ENCODE measurements at regions not wholly inside any gene's neighbourhood (a gene's known extent, or its start where the extent isn't known, plus 50 kb on each side); places are given as distances from the start of the nearest gene placed in this dataset.
"Not testable (repeated sequence)": the region's sequence is repeated elsewhere in the genome, so short reads cannot be mapped to it uniquely, and the experiment has no call there.

DNA sequence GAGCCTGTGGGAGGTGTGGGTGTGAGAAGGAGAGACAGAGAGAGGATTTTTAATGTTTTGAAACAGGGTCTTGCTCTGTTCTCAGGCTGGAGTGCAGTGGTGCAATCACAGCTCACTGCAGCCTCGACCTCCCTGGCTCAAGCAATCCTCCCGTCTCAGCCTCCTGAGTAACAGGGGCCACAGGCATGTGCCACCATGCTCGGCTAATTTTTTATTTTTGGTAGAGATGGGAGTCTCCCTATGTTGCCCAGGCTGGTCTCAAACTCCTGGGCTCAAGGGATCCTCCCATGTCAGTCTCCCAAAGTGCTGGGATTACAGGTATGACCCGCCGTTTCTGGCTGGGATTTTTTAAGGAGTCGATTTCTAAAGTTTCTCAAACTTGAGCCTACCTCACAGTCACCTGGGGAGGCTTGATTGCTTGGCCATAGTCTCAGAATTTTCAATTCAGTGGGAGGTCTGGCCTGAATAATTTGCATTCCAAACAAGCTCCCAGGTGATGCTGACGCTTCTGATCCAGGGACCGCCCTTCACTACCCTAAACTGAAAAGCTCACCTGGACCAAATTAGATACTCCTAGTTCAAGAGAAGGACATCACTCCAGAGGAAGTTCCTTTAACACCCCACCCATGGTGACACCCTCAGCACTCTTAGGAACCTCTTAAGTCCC, 70.8 kb upstream of the SLC1A4 start:
- ChIA-PET POLR2A (interaction anchor here (1.0 kb wide), 1 partner anchor 70 kb away, joined by 3 read pairs; no protein-coding TSS in a partner anchor), CTCF (interaction anchor here (0.5 to 10.7 kb wide), 48 partner anchors 10 to 394 kb away, joined by 3 to 232 read pairs (median 4); partner anchors contain the start of genes AFTPH, CEP68, RAB1A and SLC1A4)
- no peak for DNase-seq
- H3K4me1 Mint-ChIP-seq (ENCODE audit: low read depth), result peaks cover 1% of the 10 kb centered on the region
- peak overlapping the region; percentile 86 for H3K4me3 Mint-ChIP-seq
- intact Hi-C loops (cut with micrococcal nuclease), result loop anchor here (1.0 to 5.0 kb wide), 2 partner anchors 251 to 269 kb away; no protein-coding TSS in a partner anchor
- H3K36me3 Mint-ChIP-seq, result no peaks in the 10 kb centered on the region
- no peaks in the 10 kb centered on the region for H3K27me3 Mint-ChIP-seq
- H3K9me3 Mint-ChIP-seq, result no peaks in the 10 kb centered on the region
- H3K27ac Mint-ChIP-seq, result peak overlapping the region; percentile 80

DNA sequence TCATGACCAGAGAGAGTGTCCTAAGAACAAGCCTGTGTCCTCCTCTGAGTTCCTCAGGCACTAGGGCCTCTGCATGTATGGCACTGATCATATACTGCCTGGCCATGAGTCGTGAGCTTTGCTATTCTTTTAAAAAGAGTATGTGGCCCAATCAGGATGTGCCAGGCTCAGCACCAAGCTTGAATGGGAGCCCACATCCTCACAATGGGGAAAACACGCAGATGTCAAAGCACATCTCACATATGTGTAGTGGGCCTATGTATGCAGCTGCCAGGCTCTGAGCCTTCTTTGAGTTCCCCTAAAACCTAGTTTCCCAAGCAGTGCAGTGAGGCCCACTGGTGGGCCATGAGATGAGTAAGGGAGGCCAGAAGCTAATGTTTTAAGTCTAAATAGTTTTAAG, 69.9 kb upstream of the SLC1A4 start:
- Mint-ChIP-seq H3K27me3 (no peaks in the 10 kb centered on the region), H3K9me3 (no peaks in the 10 kb centered on the region), H3K36me3 (no peaks in the 10 kb centered on the region), H3K4me1 (ENCODE audit: low read depth) (no peaks in the 10 kb centered on the region), H3K27ac (no peak overlapping the region), H3K4me3 (no peak overlapping the region)
- DNase-seq, result peak; percentile 12
- intact Hi-C loops (cut with micrococcal nuclease), result loop anchor here (5.0 kb wide), 1 partner anchor 268 kb away; no protein-coding TSS in a partner anchor
- ChIA-PET CTCF (interaction anchor here (0.8 to 10.7 kb wide), 10 partner anchors 27 to 268 kb away, joined by 3 to 232 read pairs (median 18); partner anchors contain the start of genes CEP68 and SLC1A4), POLR2A (no interaction called here)

DNA sequence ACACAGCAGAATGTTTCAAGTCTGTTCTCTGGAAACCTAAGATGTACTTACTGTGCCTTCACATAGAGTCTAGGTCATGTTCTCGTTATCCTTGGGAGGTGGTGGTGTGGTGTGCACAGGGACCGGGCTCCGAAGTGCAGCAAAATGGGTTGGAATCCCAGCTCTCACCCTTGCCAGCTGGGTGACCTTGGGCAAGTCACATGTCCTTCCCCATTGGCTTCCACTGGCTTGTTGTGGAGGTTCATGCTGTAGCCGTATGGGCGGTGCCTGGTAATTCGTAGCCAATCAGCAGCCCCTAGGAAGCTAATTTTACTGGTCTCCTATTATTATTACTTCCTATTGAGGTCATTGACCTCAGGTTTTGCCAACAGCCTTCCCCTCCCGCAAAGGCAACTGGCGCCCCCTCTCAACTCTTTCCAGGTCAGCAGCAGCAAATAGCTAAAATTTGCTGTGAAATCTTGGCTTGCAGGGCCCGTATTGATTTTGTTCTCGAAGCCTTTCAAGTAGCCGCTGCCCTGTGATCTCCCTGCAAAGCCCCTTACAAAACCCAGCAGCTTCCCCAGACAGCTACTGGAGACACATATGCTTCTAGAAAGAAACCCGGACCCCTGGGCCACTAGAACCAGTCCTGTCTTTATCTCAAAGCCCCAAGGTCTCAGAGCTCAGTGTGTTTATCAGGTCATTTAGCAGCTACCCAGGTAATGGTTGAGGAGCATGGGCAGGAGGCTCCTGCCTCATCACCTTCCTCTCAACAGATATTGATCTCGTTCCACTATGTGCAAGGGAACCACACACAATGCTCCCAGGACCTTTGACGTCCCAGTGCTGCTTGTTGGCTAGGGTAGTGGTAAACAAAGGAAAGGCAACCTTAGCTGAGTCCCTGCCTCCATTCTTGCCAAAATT, 66.5 kb upstream of the SLC1A4 start:
- no peak overlapping the region for H3K4me3 Mint-ChIP-seq
- H3K27ac Mint-ChIP-seq, result no peak overlapping the region
- CTCF ChIA-PET, result interaction anchor here (1.1 to 10.7 kb wide), 3 partner anchors 68 to 651 kb away, joined by 3 to 232 read pairs (median 4); no protein-coding TSS in a partner anchor
- DNase-seq, result no peak
- H3K27me3 Mint-ChIP-seq, result no peaks in the 10 kb centered on the region
- peaks cover 9% of the 10 kb centered on the region for H3K9me3 Mint-ChIP-seq
- H3K4me1 Mint-ChIP-seq (ENCODE audit: low read depth), result no peaks in the 10 kb centered on the region
- intact Hi-C loops (cut with micrococcal nuclease), result no loop called here
- H3K36me3 Mint-ChIP-seq, result no peaks in the 10 kb centered on the region
- POLR2A ChIA-PET, result no interaction called here

DNA sequence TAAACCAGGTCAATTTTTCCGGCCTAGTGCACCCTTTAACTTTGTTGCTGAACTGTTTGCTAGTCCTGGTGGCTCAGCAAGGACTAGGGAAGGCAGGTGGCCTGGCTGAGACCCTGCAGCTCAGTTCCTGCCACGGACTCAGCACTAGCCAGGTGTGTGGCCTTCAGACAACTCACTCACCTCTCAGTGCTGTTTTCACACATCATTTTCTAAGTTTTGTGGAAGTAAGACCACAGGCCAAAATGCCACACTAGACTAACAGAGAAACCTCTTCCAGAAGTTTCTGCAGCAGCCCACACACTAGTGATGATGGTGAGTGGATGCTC, 65.9 kb upstream of the SLC1A4 start:
- Mint-ChIP-seq H3K36me3 (no peaks in the 10 kb centered on the region), H3K4me3 (no peak overlapping the region), H3K27me3 (no peaks in the 10 kb centered on the region), H3K4me1 (ENCODE audit: low read depth) (no peaks in the 10 kb centered on the region), H3K27ac (no peak overlapping the region), H3K9me3 (peaks cover 9% of the 10 kb centered on the region)
- ChIA-PET POLR2A (no interaction called here), CTCF (interaction anchor here (1.1 to 10.7 kb wide), 3 partner anchors 68 to 650 kb away, joined by 3 to 232 read pairs (median 4); no protein-coding TSS in a partner anchor)
- intact Hi-C loops (cut with micrococcal nuclease), result no loop called here
- DNase-seq, result no peak

DNA sequence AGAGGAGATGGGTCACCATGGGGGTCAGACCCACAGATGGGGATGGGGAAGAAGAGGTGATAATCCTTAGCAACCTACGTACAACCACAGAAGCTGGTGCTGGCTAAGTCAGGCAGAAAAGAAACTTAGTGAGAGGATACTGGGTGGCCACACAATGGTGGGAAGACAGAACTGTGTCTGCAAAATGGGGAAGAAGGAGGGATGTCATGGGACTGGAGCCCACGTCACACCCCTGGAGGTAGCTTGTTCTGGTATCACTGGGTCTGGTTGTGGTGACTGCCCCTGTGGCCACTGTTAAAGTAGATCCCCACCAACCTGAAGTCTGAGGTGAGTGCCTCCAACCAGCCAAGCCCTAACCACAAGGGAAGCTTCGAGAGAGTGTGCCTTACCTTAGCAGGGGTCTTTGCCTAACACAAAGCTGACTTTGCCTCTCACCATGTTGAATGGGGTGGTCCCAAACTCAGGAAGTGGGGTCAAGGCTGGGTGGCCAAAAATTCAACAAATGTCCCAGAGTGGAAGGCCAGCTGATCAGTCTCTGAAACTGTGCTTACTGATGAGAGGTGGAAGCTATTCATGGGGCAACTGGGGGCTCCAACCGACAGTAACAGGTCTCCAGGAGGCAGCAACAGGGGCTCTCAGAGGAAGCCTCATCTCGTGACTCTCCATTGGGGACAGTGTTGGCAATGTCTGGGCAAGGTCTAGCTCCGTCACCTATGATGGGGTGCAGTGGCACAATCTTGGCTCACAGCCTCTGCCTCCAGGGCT, 64.8 kb upstream of the SLC1A4 start:
- no peaks in the 10 kb centered on the region for H3K27me3 Mint-ChIP-seq
- intact Hi-C loops (cut with micrococcal nuclease), result no loop called here
- POLR2A ChIA-PET, result no interaction called here
- DNase-seq, result no peak
- H3K4me1 Mint-ChIP-seq (ENCODE audit: low read depth), result no peaks in the 10 kb centered on the region
- H3K27ac Mint-ChIP-seq, result no peak overlapping the region
- no peaks in the 10 kb centered on the region for H3K36me3 Mint-ChIP-seq
- CTCF ChIA-PET, result interaction anchor here (10.7 kb wide), 1 partner anchor 113 kb away, joined by 232 read pairs; no protein-coding TSS in a partner anchor
- H3K9me3 Mint-ChIP-seq, result peaks cover 9% of the 10 kb centered on the region
- no peak overlapping the region for H3K4me3 Mint-ChIP-seq

DNA sequence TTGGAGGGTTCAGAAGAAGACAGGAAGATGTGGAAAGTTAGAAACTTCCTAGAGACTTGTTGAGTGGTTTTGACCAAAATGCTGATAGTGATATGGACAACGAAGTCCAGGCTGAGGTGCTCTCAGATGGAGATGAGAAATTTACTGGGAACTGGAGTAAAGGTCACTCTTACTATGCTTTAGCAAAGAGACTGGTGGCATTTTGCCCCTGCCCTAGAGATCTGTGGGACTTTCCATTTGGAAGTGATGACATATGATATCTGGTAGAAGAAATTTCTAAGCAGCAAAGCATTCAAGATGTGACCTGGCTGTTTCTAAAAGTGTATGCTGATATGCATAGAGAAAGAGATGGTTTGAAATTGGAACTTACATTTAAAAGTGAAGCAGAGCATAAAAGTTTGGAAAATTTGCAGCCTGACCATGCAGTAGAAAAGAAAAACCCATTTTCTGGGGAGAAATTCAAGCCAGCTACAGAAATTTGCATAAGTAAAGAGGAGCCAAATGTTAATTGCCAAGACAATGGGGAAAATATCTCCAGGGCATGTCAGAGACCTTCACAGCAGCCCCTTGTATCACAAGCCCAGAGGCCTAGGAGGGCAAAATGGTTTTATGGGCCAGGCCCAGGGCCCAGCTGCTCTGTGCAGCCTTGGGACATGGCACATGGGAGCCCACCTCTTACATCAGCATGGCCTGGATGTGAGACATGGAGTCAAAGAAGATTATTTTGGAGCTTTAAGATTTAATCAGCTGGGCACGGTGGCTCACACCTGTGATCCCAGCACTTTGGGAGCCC, 63.1 kb upstream of the SLC1A4 start:
- H3K9me3 Mint-ChIP-seq; DNase-seq; H3K27ac Mint-ChIP-seq; H3K27me3 Mint-ChIP-seq; H3K4me3 Mint-ChIP-seq; intact Hi-C loops (cut with micrococcal nuclease); CTCF ChIA-PET; H3K4me1 Mint-ChIP-seq (ENCODE audit: low read depth); POLR2A ChIA-PET; H3K36me3 Mint-ChIP-seq: not testable (repeated sequence)

DNA sequence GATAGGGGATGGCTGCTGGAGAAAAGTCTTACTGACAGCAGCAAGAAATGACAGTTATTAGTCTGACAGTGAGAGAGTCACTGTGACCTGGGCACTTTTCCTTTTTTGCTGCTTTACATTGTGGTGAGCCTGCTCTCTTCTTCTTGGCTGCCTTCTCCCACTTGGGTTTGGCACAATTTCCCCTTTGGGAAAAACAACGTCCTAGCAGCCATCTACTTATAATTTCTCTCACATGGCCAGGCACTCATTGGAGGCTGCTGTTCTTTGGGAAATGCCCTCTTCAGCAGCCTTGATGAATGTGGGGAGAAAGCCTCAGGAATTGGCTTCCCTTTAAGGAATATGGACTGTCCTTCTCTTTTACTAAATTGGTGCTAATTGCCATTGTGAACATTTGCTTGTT, 60.4 kb upstream of the SLC1A4 start:
- ChIA-PET POLR2A (no interaction called here), CTCF (interaction anchor here (1.8 kb wide), 1 partner anchor 11 kb away, joined by 6 read pairs; no protein-coding TSS in a partner anchor)
- intact Hi-C loops (cut with micrococcal nuclease), result no loop called here
- no peaks in the 10 kb centered on the region for H3K36me3 Mint-ChIP-seq
- no peak for DNase-seq
- H3K27ac Mint-ChIP-seq, result no peak overlapping the region
- no peaks in the 10 kb centered on the region for H3K4me1 Mint-ChIP-seq (ENCODE audit: low read depth)
- H3K4me3 Mint-ChIP-seq, result no peak overlapping the region
- H3K27me3 Mint-ChIP-seq, result peaks cover 2% of the 10 kb centered on the region
- H3K9me3 Mint-ChIP-seq, result peaks cover 9% of the 10 kb centered on the region

DNA sequence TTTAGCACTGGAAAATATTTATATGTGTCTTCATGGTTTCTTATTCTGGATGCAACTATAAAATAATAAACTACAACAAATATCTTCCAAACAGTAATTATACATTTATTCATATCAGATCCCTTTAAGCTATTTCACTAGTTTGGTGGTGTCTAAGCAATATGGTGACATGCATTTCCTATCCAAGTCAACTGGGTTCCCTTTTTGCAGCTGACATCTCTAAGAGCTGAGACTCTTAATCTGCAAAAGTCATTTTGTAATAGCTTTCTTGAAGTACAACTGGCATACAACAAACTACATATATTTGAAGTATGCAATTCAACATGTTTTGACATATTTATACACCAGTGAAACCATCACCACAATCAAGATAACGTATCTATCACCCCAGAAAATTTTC, 59.9 kb upstream of the SLC1A4 start:
- Mint-ChIP-seq H3K9me3 (peaks cover 9% of the 10 kb centered on the region), H3K4me1 (ENCODE audit: low read depth) (no peaks in the 10 kb centered on the region), H3K27me3 (peaks cover 2% of the 10 kb centered on the region), H3K36me3 (no peaks in the 10 kb centered on the region), H3K27ac (no peak overlapping the region), H3K4me3 (no peak overlapping the region)
- POLR2A ChIA-PET, result no interaction called here
- CTCF ChIA-PET, result interaction anchor here (0.6 to 1.8 kb wide), 2 partner anchors 11 to 101 kb away, joined by 3 to 6 read pairs; no protein-coding TSS in a partner anchor
- no peak for DNase-seq
- intact Hi-C loops (cut with micrococcal nuclease), result no loop called here

DNA sequence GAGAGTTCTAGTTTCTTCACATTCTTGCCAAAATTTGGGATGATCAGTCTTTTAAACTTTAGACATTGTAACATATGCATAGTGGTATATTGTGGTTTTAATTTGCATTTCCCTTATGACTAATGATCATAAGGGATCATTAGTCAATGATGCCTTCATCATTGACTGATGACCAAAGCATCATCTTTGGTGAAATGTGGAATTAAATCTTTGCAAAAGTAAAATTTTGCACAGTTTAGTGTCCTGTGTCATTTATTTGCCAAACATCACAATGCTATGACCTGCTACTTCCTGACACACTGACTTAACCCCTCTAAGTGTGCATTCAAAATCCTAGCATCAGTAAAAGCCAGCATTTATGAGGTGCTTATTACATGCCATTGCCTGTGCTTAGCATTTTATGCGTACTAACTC, 58.9 kb upstream of the SLC1A4 start:
- H3K4me1 Mint-ChIP-seq (ENCODE audit: low read depth), result no peaks in the 10 kb centered on the region

DNA sequence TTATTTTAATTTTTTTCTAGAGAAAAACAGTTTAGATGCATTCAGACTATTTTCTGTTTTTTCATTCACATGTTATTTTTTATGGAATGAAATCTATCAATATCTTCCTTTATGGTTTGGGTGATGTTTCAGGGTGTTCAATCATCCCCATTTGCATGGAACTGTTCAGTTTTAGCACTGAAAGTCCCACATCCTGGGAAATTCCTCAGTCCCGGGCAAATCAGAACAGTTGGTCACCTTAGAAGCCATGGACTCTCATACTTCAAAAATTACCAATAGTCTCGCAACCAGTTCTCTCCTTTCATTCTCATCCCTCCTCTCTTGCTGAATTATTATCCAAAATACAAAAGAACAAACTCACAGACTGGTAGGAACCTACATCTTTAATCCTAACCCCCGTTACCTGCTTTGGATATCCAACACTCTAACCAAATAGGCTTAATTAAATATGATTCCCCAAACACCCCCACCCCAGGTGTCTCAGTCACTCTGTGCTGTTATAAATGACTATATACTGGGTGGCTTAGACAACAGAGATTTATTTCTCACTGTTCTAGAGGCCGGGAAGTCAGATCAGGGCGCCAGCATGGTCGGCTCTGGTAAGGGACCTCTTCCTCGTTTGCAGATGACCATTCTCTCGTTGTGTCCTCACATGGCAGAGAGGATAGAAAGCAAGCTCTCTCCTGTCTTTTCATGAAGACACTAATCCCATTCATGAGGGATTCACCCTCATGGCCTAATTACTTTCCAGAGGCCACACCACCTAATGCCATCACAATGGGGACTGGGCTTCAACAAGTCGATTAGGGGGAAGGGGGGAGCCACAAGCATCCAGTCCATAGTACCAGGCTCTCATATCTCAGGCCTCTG, 57.7 kb upstream of the SLC1A4 start:
- no peak overlapping the region for H3K4me3 Mint-ChIP-seq
- H3K27me3 Mint-ChIP-seq, result peaks cover 2% of the 10 kb centered on the region
- H3K27ac Mint-ChIP-seq, result no peak overlapping the region
- peaks cover 9% of the 10 kb centered on the region for H3K9me3 Mint-ChIP-seq
- no peak for DNase-seq
- intact Hi-C loops (cut with micrococcal nuclease), result no loop called here
- H3K4me1 Mint-ChIP-seq (ENCODE audit: low read depth), result no peaks in the 10 kb centered on the region
- ChIA-PET POLR2A (no interaction called here), CTCF (no interaction called here)
- H3K36me3 Mint-ChIP-seq, result no peaks in the 10 kb centered on the region

More for the DNA sequence above, 58.9 kb upstream of the SLC1A4 start:
- Mint-ChIP-seq H3K27me3 (peaks cover 2% of the 10 kb centered on the region), H3K9me3 (peaks cover 9% of the 10 kb centered on the region), H3K4me3 (no peak overlapping the region), H3K27ac (no peak overlapping the region), H3K36me3 (no peaks in the 10 kb centered on the region)
- ChIA-PET POLR2A (no interaction called here), CTCF (no interaction called here)
- no peak for DNase-seq
- intact Hi-C loops (cut with micrococcal nuclease), result no loop called here

DNA sequence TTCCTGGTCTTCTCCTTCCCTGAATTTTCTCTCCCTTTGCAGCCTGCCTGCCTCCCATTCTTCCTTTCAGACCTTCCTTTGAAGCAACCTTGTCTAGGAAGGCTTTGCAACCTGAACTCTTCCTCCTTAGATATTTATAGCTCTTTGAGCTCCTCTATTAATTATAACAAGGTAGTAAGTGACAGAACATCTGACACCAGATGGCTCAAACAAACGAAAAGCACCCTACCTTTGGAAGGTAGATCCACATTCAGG, 57.2 kb upstream of the SLC1A4 start:
- Mint-ChIP-seq H3K27me3 (peaks cover 2% of the 10 kb centered on the region), H3K4me1 (ENCODE audit: low read depth) (no peaks in the 10 kb centered on the region), H3K36me3 (no peaks in the 10 kb centered on the region), H3K27ac (no peak overlapping the region), H3K4me3 (no peak overlapping the region), H3K9me3 (peaks cover 9% of the 10 kb centered on the region)
- ChIA-PET CTCF (no interaction called here), POLR2A (no interaction called here)
- intact Hi-C loops (cut with micrococcal nuclease), result no loop called here
- DNase-seq, result no peak

Data from activated CD4-positive, alpha-beta memory T cell treated with anti-CD3 and anti-CD28 coated beads for 36 hours (primary cell).